ENCODE measurements at regions not wholly inside any gene's neighbourhood (a gene's known extent, or its start where the extent isn't known, plus 50 kb on each side); places are given as distances from the start of the nearest gene placed in this dataset.

DNA sequence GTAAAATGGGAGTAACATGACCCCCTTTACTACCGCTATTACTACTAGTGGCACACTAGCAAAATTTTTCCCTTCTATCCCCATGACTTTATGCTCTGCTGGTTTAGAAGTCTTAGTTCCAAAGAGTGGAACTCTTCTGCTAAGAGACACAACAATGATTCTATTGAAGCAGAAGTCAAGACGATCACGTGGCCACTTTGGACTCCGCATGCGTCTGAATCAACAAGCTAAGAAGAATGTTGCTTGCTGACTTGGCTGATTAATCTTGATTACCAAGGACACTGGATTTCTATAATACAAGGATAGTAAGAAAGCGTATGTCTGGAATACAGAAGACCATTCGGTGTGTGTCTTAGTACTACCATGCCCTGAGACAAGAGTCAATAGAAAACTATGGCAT, 244.7 kb upstream of the BTBD3 start:
- TF ChIP-seq FLYWCH1 (CRISPR knock-in tag; IDR thresholded peaks at IDR 0.05): no peak
- no peak for TF ChIP-seq POLR2A (IDR thresholded peaks at IDR 0.05; ENCODE audit: insufficient read depth in 1 of 2, low read depth in 2 of 2, low read length in 2 of 2)
- no peak for TF ChIP-seq ZNF138 (CRISPR knock-in tag; IDR thresholded peaks at IDR 0.05; ENCODE audit: low read depth)
- TF ChIP-seq XBP1 (CRISPR knock-in tag; IDR thresholded peaks at IDR 0.05): no peak
- TF ChIP-seq, protein P1, sequence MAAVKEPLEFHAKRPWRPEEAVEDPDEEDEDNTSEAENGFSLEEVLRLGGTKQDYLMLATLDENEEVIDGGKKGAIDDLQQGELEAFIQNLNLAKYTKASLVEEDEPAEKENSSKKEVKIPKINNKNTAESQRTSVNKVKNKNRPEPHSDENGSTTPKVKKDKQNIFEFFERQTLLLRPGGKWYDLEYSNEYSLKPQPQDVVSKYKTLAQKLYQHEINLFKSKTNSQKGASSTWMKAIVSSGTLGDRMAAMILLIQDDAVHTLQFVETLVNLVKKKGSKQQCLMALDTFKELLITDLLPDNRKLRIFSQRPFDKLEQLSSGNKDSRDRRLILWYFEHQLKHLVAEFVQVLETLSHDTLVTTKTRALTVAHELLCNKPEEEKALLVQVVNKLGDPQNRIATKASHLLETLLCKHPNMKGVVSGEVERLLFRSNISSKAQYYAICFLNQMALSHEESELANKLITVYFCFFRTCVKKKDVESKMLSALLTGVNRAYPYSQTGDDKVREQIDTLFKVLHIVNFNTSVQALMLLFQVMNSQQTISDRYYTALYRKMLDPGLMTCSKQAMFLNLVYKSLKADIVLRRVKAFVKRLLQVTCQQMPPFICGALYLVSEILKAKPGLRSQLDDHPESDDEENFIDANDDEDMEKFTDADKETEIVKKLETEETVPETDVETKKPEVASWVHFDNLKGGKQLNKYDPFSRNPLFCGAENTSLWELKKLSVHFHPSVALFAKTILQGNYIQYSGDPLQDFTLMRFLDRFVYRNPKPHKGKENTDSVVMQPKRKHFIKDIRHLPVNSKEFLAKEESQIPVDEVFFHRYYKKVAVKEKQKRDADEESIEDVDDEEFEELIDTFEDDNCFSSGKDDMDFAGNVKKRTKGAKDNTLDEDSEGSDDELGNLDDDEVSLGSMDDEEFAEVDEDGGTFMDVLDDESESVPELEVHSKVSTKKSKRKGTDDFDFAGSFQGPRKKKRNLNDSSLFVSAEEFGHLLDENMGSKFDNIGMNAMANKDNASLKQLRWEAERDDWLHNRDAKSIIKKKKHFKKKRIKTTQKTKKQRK (IDR thresholded peaks at IDR 0.05; ENCODE audit: low read length): no peak
- TF ChIP-seq, protein P2, sequence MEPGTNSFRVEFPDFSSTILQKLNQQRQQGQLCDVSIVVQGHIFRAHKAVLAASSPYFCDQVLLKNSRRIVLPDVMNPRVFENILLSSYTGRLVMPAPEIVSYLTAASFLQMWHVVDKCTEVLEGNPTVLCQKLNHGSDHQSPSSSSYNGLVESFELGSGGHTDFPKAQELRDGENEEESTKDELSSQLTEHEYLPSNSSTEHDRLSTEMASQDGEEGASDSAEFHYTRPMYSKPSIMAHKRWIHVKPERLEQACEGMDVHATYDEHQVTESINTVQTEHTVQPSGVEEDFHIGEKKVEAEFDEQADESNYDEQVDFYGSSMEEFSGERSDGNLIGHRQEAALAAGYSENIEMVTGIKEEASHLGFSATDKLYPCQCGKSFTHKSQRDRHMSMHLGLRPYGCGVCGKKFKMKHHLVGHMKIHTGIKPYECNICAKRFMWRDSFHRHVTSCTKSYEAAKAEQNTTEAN (CRISPR knock-in tag; conservative IDR thresholded peaks at IDR 0.05): no peak
- no peak for TF ChIP-seq GLI4 (CRISPR knock-in tag; IDR thresholded peaks at IDR 0.05; ENCODE audit: borderline replicate concordance)
- TF ChIP-seq, protein P3, sequence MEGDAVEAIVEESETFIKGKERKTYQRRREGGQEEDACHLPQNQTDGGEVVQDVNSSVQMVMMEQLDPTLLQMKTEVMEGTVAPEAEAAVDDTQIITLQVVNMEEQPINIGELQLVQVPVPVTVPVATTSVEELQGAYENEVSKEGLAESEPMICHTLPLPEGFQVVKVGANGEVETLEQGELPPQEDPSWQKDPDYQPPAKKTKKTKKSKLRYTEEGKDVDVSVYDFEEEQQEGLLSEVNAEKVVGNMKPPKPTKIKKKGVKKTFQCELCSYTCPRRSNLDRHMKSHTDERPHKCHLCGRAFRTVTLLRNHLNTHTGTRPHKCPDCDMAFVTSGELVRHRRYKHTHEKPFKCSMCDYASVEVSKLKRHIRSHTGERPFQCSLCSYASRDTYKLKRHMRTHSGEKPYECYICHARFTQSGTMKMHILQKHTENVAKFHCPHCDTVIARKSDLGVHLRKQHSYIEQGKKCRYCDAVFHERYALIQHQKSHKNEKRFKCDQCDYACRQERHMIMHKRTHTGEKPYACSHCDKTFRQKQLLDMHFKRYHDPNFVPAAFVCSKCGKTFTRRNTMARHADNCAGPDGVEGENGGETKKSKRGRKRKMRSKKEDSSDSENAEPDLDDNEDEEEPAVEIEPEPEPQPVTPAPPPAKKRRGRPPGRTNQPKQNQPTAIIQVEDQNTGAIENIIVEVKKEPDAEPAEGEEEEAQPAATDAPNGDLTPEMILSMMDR (CRISPR knock-in tag; IDR thresholded peaks at IDR 0.05): no peak
- no peak for TF ChIP-seq HMGA1 (CRISPR knock-in tag; conservative IDR thresholded peaks at IDR 0.05)
- TF ChIP-seq, protein P4, sequence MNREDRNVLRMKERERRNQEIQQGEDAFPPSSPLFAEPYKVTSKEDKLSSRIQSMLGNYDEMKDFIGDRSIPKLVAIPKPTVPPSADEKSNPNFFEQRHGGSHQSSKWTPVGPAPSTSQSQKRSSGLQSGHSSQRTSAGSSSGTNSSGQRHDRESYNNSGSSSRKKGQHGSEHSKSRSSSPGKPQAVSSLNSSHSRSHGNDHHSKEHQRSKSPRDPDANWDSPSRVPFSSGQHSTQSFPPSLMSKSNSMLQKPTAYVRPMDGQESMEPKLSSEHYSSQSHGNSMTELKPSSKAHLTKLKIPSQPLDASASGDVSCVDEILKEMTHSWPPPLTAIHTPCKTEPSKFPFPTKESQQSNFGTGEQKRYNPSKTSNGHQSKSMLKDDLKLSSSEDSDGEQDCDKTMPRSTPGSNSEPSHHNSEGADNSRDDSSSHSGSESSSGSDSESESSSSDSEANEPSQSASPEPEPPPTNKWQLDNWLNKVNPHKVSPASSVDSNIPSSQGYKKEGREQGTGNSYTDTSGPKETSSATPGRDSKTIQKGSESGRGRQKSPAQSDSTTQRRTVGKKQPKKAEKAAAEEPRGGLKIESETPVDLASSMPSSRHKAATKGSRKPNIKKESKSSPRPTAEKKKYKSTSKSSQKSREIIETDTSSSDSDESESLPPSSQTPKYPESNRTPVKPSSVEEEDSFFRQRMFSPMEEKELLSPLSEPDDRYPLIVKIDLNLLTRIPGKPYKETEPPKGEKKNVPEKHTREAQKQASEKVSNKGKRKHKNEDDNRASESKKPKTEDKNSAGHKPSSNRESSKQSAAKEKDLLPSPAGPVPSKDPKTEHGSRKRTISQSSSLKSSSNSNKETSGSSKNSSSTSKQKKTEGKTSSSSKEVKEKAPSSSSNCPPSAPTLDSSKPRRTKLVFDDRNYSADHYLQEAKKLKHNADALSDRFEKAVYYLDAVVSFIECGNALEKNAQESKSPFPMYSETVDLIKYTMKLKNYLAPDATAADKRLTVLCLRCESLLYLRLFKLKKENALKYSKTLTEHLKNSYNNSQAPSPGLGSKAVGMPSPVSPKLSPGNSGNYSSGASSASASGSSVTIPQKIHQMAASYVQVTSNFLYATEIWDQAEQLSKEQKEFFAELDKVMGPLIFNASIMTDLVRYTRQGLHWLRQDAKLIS (CRISPR knock-in tag; IDR thresholded peaks at IDR 0.05): no peak
- TF ChIP-seq TCF7L2 (IDR thresholded peaks at IDR 0.05; ENCODE audit: low read depth, low read length): no peak
- TF ChIP-seq POLR2AphosphoS5 (IDR thresholded peaks at IDR 0.05; ENCODE audit: low read depth, low read length): no peak
